GM18870 (cell line): ENCODE measurements at regions not wholly inside any gene's neighbourhood (a gene's known extent, or its start where the extent isn't known, plus 50 kb on each side); places are given as distances from the start of the nearest gene placed in this dataset.

ENCODE experiments used
- ATAC-seq: cut with Tn5 transposase; IDR thresholded peaks from one replicate; pipeline ENCODE4 v1.9.1; 2021; ENCODE audit warnings: moderate library complexity; ENCODE audit not compliant: unreplicated experiment

DNA sequence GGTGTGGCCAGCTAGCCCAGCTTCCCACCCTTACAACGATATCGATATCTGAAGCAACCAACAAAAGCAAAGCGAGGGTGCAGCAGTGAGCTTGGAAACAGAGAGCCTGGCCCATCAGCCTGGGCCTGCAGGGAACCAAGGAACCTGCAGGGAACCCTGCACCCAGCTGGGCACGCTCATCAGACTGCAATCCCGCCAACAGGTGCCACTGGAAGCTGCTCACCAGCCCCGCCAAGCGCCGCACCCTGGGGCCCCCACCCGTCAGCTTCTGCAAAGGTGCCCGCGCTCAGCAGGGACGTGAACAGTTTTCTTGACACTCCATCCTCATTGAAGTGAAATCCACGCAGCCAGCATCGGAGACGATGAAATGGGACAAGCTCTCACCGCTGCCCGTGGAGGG, 250.7 kb downstream of the RBFOX3 start:
- no peak for ATAC-seq

DNA sequence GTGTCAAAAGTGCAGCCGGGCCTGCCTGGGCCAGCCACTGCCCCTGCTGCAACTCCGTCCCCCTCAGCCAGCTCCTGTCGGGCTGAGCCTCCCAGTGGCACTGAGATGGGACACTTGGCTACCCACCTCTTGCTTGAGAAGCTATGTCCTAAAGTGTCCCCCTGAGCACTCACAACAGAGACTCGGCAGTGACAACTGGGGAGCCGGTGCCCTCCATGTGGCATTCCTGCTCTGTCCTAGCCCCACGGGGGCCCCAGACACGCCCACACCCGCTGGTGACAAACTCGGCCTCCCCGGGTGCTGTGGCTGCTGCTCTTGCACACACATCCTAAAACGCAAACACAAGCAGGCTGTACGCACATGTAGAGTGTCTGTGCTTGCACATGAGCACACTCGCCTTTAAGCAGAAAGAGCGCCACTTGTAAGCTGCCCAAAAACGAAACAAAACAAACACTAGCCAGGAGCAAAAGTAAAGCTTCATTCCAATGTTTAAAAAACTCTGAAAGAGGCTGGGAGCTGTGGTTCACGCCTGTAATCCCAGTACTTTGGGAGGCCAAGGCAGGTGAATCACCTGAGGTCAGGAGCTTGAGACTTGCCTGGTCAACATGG, 253.9 kb downstream of the RBFOX3 start:
- no peak for ATAC-seq

DNA sequence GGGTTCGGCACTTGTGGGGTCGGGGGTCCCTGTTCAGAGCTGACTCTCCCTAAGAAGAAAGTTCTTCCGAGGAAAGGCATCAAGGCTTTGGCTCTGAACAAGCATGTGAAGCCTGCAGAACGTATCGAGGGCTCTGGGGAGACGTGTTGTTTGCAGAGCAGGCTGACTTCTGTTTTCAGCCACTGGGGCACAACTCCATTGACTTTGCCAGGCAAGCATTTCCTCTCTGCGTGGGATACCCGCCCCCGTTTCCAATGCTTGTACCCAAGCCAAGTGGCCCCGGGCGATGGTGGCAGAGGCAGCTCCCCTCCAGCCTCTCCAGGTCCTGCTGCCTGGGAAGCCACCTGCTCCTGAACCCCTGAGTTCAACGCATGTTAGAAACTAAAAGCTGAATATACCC, 255.7 kb downstream of the RBFOX3 start:
- no peak for ATAC-seq

- ATAC-seq, result no peak
Observed at GRCh38 chr17:79354173-79354820, 256.6 kb downstream of the RBFOX3 start.

- no peak for ATAC-seq
Observed at GRCh38 chr17:79353548-79353947, 257.3 kb downstream of the RBFOX3 start.

- no peak for ATAC-seq
Observed at GRCh38 chr17:79353016-79353415, 257.8 kb downstream of the RBFOX3 start.

GRCh38 chr17:79350533-79350932, 260.3 kb downstream of the RBFOX3 start:
- ATAC-seq, result no peak

DNA sequence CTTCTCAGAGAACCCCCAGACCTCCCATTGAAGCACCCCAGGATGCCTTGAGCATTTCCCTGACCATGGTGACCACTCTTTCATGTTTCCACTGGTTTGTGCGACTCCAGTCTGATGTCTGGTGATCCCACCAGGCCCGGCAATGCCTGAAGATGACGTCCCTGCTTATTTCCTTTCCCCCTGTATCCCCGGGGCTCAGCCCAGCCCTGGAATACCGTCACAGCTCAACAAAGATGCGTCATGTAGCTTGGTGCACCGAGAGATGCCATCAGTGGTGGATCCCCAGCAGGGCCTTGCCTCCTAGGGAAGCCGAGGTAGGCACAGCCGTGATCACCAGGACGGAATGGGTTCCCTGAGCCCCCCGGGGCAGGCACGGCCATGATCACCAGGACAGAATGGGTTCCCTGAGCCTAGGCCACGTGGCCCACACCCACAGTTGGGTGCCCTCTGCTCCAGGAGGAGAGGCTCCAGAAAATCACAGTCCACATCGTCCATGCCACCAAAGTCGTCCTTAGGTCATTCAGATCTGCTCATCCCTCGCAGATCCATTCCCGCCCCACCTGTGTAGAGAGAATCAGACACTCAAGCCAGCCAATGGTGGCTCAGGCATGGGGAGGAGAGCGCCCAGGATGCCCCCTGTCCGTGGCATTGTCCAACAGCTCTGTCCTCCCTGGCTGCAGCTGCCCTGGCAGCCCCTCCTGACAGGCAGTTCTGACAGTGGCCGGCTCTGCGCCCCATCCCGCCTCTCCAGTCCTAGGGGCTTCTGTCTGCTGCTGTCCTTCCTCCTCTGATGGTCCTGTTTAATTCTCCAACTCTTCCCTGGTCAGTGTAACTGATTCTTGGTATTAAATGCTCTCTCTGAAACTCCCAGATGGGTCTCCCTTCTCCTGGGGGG, 261.1 kb downstream of the RBFOX3 start:
- ATAC-seq, result no peak

DNA sequence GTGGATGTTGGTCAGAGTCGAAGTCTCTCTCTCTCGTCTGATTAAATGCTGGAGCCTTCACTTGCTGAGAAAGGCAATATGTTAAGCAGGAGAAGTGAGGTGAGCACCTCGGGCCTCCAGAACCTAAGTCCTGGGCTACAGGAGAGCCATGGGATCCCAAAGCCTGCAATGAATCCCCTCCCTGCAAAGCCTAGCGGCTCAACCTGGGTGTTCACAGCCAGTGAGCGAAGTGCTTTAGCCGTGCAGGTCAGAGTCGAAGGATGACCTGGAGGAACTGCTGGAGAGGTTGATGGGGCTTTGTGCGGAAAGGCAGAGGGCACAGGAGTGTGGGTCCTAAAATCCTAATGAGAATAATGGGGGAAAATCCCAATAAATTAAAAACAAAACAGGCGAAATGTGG, 267.8 kb downstream of the ENGASE start:
- no peak for ATAC-seq

DNA sequence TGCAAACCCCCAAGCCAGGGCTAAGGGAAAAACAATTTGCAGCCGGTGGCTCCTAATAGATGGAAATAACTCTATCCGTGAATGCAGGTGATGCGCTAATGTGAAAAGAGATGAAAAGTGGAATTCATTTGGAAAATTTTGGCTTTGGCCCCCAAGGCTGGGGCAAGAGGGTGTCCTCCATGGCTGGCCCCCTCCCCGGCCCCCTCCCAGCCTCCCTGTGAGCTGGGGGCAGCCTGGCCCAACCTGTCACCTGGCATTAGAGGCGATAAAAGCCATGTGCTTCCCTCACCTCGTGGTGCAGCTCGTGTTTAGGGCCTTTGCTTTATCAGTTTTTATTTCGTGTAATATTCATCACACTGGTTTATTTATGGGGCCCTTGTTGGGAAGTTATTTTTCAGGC, 267.2 kb downstream of the ENGASE start:
- ATAC-seq, result no peak

DNA sequence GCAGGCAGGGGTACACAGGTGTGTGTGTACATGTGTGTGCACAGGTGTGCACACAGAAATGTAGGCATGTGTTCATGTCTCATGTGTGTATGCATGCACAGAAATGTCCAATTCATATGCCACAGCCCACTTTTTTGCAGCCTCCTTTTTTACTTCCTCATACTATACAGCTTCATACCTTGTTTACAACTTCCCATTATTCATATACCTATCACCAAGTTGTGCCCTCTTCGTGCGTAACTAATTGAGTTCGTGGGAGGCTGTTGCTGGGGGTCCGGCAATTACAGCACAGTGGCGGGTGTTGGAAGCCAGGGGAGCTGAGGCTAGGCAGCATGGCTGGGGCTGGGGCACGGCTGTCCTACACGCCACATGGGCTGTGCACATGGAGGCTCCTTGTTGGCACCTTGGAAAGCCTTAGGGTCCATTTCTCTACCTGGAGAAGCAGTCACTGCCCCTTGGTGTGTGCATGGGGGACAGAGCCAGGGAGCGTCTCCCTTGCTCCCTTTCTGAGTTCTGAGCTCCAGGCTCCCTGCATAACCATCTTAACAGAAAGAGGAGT, 266.7 kb downstream of the ENGASE start:
- no peak for ATAC-seq

DNA sequence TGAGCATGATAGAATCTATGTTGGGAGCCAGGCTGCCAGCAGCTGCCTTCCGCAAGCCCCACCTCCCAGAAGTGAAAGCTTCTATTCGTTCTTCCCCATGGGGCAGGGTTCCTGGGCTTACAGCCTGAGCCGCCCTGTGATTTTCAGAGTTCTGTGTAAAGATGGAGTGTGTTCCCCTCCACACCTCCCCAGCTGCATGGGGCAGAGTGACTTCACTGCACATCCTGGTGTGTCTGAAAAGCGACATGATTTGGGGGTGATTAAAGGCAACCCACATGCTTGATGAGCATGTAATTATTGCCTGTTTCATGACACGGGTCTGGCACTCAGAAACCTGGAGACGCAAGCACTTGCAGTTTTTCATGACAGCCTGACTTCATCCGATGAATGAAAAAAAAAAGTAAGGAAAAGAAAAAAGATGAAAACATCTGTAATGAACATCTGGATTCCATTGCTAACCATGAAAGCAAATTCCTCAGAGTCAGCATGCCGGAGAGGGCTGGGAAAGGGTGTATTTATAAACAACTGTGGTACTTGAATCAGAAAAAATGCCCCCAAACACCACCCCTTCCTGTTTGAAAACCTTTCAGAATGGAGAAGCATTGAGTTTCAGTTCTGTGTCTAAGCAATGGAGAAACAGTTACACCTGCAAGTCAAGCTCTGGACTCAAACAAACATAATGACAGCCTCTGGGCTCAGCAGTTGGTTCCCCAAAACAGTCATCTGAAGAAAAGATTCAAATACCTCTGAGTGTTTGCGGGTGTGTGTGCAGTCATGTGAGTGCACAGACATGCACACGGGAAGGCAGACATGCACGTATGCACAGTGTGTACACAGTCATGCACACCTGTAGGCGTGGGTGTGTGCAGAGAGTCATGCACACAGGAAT, 266.0 kb downstream of the ENGASE start:
- peak; percentile 83 for ATAC-seq

DNA sequence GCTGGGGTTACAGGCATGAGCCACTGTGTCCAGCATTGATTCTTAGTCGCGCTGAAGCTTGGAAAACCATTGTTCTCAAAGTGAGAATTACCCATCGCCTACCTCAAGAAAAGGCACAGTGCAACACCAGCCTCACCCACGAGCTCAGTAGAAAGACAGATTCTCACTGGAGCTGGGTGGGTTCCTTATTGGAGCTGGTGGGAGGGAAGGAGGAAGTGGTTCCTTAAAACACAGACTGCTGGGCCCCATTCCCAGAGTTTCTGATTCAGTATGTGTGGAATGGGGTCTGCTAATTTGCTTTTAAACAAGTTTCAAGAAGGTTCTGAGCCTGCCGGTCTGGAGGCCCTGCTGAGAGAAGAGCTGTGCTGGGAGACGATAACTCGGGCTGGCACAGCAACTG, 264.7 kb downstream of the ENGASE start:
- ATAC-seq, result no peak

DNA sequence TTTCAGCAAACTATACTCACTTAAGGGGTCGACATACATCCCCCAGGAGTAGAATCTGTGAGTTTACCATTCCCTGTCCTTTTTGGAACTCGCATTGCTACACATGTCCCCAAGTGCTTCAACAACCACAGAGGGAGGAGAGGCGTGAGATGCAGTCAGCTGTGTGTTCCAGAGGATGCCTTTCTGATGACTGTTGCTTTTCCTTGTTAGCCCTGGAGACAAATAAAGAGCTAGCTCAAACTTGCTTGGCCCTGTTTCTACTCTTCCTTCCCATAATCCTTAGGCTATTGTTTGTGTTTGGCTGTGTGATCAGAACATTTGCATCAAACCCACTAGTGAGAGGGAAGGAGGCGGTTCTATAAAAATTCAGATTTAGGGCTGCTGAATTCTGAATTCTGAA, 264.0 kb downstream of the ENGASE start:
- no peak for ATAC-seq

- no peak for ATAC-seq
Observed at GRCh38 chr17:79338152-79338551, 263.5 kb downstream of the ENGASE start.

DNA sequence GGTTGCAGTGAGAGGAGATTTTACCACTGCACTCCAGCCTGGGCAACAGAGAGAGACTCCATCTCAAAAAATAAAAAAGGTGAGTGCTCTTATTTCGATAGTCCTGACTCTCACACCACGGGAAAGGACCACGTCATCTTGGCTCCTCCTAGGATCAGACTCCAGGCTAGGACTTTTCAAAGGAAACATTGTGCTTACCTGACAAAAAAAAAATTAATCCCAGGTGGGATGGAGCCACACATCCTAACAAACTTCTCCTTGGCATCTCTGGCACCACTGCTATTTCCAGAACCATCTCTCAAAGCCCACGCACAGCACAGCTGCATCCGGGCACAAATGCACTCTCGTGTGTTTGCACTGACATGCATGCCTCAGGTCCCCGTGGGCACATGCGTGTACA, 262.4 kb downstream of the ENGASE start:
- no peak for ATAC-seq

- no peak for ATAC-seq
Observed at GRCh38 chr17:79335456-79335855, 260.8 kb downstream of the ENGASE start.

GRCh38 chr17:79332011-79332554, 257.5 kb downstream of the ENGASE start:
- no peak for ATAC-seq

DNA sequence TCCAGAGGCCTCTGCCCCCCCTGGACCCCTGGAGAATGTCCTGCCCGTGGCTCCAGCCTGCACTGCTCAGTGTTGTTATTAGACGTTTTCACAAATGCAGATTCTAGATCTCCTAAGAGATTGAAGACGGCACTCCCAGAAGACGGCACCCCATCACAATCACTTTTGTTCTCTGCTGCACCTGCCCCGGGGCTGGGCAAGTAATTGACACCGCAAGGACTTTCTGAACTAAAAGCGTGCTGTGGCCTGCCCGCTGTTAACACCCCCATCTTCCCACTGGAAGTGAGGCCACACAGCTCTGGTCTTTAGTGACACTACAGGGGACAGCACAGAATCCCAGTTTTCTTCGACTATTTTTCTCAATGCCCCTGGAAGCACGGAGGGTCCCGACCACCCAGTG, 256.9 kb downstream of the ENGASE start:
- ATAC-seq, result no peak

DNA sequence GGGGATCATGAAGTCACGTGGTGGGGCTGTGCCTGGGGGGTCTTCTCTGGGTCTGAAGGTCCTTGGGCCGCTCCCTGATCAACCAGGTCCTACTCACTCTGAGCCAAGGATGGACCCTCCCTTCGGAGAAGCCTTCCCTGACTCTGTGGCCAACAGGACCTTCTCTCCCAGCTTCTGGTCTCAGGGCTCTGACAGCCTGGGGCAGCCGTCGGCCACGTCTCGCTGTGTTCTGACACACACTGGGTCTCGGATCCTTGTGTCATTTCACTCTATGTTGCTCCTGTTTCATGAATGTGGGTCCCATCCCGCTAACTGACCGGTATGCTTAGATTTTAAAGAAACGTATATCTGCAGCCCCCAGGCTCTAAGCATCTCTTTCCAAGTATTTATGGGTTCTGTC, 256.1 kb downstream of the ENGASE start:
- no peak for ATAC-seq
